ENCODE measurements at regions not wholly inside any gene's neighbourhood (a gene's known extent, or its start where the extent isn't known, plus 50 kb on each side); places are given as distances from the start of the nearest gene placed in this dataset.

GRCh38 chr4:154036856-154037255 is 248.0 kb upstream of the SFRP2 start:
- Histone ChIP-seq H3K27me3 (replicated peaks; ENCODE audit: control insufficient read depth, insufficient read depth, low read length) (no peaks in the 10 kb centered on the region; the same call in 1 of the 2 replicates), H3K4me3 (replicated peaks; ENCODE audit: low read depth, low read length) (no peak overlapping the region), H3K36me3 (ENCODE audit: control insufficient read depth, insufficient read depth, low read length) (no peaks in the 10 kb centered on the region)
- no peak for DNase-seq (ENCODE audit: extremely low read depth, insufficient read length)
- TF ChIP-seq CTCF (IDR thresholded peaks at IDR 0.05; ENCODE audit: insufficient read depth, low read length, poor library complexity, severe bottlenecking): no peak

- H3K4me3 ChIP-seq (replicated peaks; ENCODE audit: low read depth, low read length): no peak overlapping the region
- H3K27me3 ChIP-seq (replicated peaks; ENCODE audit: control insufficient read depth, insufficient read depth, low read length): no peaks in the 10 kb centered on the region; the same call in 1 of the 2 replicates
- no peak for DNase-seq (ENCODE audit: extremely low read depth, insufficient read length)
- TF ChIP-seq CTCF (IDR thresholded peaks at IDR 0.05; ENCODE audit: insufficient read depth, low read length, poor library complexity, severe bottlenecking): no peak
- no peaks in the 10 kb centered on the region for H3K36me3 ChIP-seq (ENCODE audit: control insufficient read depth, insufficient read depth, low read length)
Observed at GRCh38 chr4:154035341-154035740, 246.5 kb upstream of the SFRP2 start.

GRCh38 chr4:154033921-154034320 is 245.0 kb upstream of the SFRP2 start:
- TF ChIP-seq CTCF (IDR thresholded peaks at IDR 0.05; ENCODE audit: insufficient read depth, low read length, poor library complexity, severe bottlenecking): no peak
- Histone ChIP-seq H3K27me3 (replicated peaks; ENCODE audit: control insufficient read depth, insufficient read depth, low read length) (no peaks in the 10 kb centered on the region; the same call in 1 of the 2 replicates), H3K36me3 (ENCODE audit: control insufficient read depth, insufficient read depth, low read length) (no peaks in the 10 kb centered on the region), H3K4me3 (replicated peaks; ENCODE audit: low read depth, low read length) (no peak overlapping the region)
- no peak for DNase-seq (ENCODE audit: extremely low read depth, insufficient read length)

DNA sequence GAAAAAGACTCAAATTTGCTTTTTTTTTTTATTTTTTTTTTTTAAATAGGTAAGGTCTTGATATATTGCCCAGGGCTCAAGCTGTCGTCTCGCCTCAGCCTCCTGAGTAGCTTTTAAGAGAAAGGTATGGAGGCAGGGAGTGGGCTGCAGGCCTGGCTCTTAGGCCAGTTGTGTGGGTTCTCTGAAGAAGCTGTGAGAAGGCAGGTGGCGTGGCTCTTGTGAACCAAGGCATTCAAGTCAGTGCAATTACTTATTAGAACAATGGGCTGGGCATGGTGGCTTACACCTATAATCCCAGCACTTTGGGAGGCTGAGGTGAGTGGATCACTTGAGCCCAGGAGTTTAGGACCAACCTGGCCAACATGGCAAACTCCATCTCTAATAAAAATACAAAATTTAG is 244.0 kb upstream of the SFRP2 start:
- Histone ChIP-seq H3K36me3 (ENCODE audit: control insufficient read depth, insufficient read depth, low read length) (no peaks in the 10 kb centered on the region), H3K27me3 (replicated peaks; ENCODE audit: control insufficient read depth, insufficient read depth, low read length) (no peaks in the 10 kb centered on the region; the same call in 1 of the 2 replicates), H3K4me3 (replicated peaks; ENCODE audit: low read depth, low read length) (no peak overlapping the region)
- TF ChIP-seq CTCF (IDR thresholded peaks at IDR 0.05; ENCODE audit: insufficient read depth, low read length, poor library complexity, severe bottlenecking): no peak
- DNase-seq (ENCODE audit: extremely low read depth, insufficient read length): no peak

GRCh38 chr4:154030746-154031145 is 241.9 kb upstream of the SFRP2 start:
- H3K36me3 ChIP-seq (ENCODE audit: control insufficient read depth, insufficient read depth, low read length): no peaks in the 10 kb centered on the region
- no peak for TF ChIP-seq CTCF (IDR thresholded peaks at IDR 0.05; ENCODE audit: insufficient read depth, low read length, poor library complexity, severe bottlenecking)
- H3K4me3 ChIP-seq (replicated peaks; ENCODE audit: low read depth, low read length): no peak overlapping the region
- no peak for DNase-seq (ENCODE audit: extremely low read depth, insufficient read length)
- no peaks in the 10 kb centered on the region for H3K27me3 ChIP-seq (replicated peaks; ENCODE audit: control insufficient read depth, insufficient read depth, low read length)

DNA sequence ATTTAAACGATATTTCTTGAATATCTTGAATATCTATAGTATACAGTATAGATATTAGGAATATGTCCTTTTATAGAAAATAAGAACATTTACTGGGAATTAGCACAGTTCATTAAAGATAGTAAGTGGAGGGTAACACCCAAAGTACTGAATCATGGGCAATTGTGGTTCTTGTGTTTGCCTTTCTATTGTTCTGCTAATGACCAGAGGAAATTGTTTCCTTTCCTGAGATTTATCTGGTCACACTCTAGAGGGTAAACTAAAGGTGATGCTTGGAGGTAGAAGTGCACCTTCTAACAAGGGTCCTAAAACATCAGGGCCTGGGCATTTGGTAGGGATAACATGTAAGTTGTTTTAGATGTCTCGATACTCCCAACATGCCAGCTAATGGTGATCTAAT is 241.3 kb upstream of the SFRP2 start:
- Histone ChIP-seq H3K36me3 (ENCODE audit: control insufficient read depth, insufficient read depth, low read length) (no peaks in the 10 kb centered on the region), H3K4me3 (replicated peaks; ENCODE audit: low read depth, low read length) (no peak overlapping the region), H3K27me3 (replicated peaks; ENCODE audit: control insufficient read depth, insufficient read depth, low read length) (no peaks in the 10 kb centered on the region)
- no peak for TF ChIP-seq CTCF (IDR thresholded peaks at IDR 0.05; ENCODE audit: insufficient read depth, low read length, poor library complexity, severe bottlenecking)
- DNase-seq (ENCODE audit: extremely low read depth, insufficient read length): no peak

Measured in GM06990 (cell line).